Fibroblast of pulmonary artery (primary cell): ENCODE measurements at regions not wholly inside any gene's neighbourhood (a gene's known extent, or its start where the extent isn't known, plus 50 kb on each side); places are given as distances from the start of the nearest gene placed in this dataset.
A peak's percentile ranks its signal among the peaks of the same experiment; 100 is the strongest.

Experiments used
- DNase-seq: peaks from one replicate; pipeline ENCODE4 v3.0.0-alpha.2; 2010; ENCODE audit warnings: low read depth
- H3K4me3 ChIP-seq: replicated peaks from 2 replicates; pipeline ENCODE4 v1.5.1; 2011; ENCODE audit warnings: low read depth, mild to moderate bottlenecking, control low read depth, low read length, moderate library complexity
- TF ChIP-seq, protein P1 (sequence below): IDR thresholded peaks from 2 replicates; pipeline ENCODE4 v1.5.1; 2011; ENCODE audit warnings: mild to moderate bottlenecking, control low read depth, low read length, inconsistent platforms; ENCODE audit errors: missing control alignments

DNA sequence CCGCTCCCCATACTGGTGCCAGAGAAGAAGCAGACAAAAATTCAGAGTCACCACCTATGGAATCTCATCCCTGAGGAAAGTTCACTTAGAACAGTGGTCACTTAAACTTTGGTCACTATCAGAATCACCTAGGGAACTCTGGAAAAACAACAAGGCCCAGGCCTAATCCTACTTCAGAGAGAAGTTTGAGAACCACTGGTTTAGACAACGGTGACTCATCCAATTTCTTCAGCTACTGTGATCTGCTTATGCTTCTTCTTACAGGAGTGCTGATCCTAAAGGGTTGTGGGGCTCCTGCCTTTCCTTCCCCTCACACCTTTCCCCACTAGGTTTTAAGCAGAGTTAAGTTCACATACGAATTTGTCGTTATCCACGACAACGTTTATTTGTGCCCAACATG is 194.7 kb upstream of the KLF4 start:
- DNase-seq = peak; percentile 43
- H3K4me3 ChIP-seq = no peak overlapping the region
- TF ChIP-seq, protein P1, sequence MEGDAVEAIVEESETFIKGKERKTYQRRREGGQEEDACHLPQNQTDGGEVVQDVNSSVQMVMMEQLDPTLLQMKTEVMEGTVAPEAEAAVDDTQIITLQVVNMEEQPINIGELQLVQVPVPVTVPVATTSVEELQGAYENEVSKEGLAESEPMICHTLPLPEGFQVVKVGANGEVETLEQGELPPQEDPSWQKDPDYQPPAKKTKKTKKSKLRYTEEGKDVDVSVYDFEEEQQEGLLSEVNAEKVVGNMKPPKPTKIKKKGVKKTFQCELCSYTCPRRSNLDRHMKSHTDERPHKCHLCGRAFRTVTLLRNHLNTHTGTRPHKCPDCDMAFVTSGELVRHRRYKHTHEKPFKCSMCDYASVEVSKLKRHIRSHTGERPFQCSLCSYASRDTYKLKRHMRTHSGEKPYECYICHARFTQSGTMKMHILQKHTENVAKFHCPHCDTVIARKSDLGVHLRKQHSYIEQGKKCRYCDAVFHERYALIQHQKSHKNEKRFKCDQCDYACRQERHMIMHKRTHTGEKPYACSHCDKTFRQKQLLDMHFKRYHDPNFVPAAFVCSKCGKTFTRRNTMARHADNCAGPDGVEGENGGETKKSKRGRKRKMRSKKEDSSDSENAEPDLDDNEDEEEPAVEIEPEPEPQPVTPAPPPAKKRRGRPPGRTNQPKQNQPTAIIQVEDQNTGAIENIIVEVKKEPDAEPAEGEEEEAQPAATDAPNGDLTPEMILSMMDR = no peak

DNA sequence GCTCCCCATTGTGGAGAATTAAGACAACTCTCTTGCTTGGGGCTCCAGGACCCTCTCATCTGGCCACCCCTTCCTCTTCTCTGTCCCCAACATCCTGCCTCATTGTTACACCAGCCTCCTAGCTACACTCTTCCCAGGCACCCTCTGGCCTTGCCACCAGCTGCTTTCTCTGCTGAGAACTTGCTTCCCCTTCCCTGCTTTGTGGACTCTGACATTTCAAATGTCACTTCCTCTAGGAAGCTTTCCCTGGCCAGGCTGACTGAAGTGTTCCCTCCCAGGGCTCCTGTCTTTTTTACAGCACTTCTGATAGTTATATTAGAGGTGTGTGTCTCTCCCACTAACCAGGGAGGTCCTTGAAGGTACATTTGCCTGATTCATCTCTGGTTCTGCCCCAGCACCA is 194.0 kb upstream of the KLF4 start:
- no peak for DNase-seq
- no peak overlapping the region for H3K4me3 ChIP-seq
- TF ChIP-seq, protein P1 = no peak

DNA sequence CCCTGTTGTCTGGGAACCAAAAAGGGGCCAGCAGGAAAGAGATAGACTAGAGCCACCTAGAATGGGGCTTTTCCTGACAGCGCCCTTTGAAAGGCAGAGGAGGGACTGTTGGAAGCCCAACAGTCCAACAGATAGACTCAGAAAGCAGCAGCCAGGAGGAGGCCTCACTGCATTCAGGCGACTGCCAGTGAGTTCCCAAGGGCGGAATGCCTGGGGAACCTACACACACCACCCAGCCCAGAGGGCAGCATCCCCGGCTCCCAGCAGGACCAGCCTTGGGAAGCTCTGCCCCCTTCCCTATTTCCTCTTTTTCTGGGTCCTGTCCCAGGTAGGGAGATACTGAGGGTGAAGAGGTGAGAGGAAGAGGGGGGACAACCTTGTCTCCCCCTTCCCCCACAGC is 192.4 kb upstream of the KLF4 start:
- no peak overlapping the region for H3K4me3 ChIP-seq
- TF ChIP-seq, protein P1 = no peak

DNA sequence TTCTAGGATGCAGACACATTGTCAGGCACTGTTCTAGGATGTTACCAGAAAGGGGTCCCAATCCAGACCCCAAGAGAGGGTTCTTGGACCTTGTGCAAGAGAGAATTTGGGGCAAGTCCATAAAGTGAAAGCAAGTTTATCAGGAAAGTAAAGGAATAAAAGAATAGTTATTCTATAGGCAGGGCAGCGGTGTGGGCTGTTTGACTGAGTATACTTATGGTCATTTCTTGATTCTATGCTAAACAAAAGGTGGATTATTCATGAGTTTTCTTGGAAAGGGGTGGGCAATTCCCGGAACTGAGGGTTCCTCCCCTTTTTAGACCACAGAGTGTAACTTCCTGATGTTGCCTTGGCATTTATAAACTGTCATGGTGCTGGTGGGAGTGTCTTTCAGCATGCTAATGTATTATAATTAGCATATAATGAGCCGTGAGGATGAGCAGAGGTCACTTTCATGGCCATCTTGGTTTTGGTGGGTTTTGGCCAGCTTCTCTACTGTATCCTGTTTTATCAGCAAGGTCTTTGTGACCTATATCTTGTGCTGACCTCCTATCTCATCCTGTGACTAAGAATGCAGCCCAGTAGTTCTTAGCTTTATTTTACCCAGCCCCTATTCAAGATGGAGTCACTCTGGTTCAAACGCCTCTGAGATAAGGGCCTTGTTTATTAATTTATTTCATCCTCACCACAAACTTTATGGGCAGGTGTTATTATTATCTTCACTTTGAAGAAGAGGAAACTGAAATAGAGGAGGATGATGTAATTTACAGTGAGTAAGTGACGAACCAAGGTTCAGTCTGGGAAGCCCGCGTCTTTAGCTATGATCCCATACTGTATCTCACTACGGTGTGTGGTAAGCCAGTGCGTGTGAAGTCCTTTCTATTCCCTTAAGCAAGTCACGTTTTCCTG is 186.0 kb upstream of the KLF4 start:
- no peak for DNase-seq
- TF ChIP-seq, protein P1 = no peak
- H3K4me3 ChIP-seq = no peak overlapping the region

More for the DNA sequence above, 192.4 kb upstream of the KLF4 start:
- DNase-seq = no peak

DNA sequence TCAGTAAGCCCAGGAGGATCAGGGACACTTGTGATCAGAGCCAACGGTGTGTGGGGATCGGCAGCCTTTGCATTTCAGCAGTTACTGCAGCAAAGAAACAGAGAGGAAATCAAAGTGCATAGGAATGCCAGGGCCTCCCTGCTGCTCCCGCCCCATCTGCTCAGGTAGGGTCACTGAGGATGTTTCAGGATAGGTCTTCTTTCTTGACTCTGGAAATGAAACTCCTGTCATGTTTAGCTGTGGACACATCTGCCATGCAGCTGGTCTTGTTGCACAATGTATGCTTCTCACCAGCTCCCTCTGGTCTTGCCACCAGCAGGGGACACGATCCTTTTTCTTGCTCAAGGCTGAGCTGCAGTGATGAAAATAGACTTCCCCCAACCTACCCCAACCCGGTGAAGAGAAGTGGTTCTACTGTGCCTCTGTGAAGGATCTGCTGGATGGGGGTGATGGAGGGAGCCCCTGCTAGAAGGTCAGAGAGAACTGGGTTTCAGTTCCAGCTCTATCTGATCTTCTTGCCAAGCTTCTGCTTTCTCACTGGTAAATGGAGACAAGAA is 185.2 kb upstream of the KLF4 start:
- DNase-seq = no peak
- no peak overlapping the region for H3K4me3 ChIP-seq
- TF ChIP-seq, protein P1 = no peak

DNA sequence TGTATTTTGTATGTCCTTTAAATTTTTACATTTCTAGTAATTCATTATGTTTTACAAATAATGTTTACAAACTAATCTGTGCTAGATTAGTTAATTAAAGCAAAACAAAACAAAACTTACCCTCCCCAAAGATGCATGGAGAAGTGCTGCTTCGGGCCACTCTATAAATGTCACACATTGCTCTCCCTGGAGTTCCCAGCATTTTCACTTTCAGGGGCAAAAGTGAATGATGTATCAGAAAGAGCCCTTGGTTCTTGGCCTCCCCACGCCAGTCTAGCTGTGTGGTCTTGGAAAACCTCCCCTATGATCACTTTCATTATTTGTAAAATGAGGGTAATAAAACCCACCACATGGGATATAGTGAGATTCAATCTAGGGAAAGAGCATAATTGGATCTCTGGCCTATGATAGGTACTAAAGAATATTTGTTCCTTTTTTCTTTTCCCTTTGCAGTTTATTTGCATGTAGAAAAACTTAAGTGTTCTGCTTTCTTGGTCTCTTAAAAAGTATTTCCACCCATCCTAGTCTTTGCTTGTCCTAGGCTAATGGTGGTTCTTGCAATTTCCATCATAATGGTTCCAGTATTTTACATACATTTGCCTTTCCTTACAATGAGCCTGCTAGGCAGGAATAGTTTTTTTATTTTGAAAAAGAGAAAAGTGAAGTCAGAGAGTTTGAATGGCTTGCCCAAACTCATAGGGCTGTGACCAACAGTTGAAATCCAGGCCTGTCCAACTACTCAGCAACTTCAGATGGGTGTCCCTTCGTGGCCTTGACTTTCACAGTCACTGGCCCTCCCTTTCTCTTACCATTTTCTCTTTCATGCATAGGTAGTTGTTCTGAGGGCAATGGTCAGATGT is 184.5 kb upstream of the KLF4 start:
- no peak for DNase-seq

More for the DNA sequence above, 184.5 kb upstream of the KLF4 start:
- TF ChIP-seq, protein P1 = no peak
- H3K4me3 ChIP-seq = no peak overlapping the region
